ENCODE measurements at regions not wholly inside any gene's neighbourhood (a gene's known extent, or its start where the extent isn't known, plus 50 kb on each side); places are given as distances from the start of the nearest gene placed in this dataset.

- Histone ChIP-seq H3K27ac (no peak overlapping the region), H3K4me3 (no peak overlapping the region), H3K27me3 (no peaks in the 10 kb centered on the region), H3K36me3 (no peaks in the 10 kb centered on the region), H3K4me1 (no peaks in the 10 kb centered on the region), H3K9me3 (no peaks in the 10 kb centered on the region)
- whole genome bisulfite sequencing, 2 donors (ENCODE audit: low coverage in 1 of 2) = 81 to 91% methylated on average over 2 of the region's 2 CpGs
- TF ChIP-seq POLR2AphosphoS5 (IDR thresholded peaks at IDR 0.05) = no peak
- no peak for TF ChIP-seq CTCF (IDR thresholded peaks at IDR 0.05)
- no peak for TF ChIP-seq POLR2A (IDR thresholded peaks at IDR 0.05)
- no peak for TF ChIP-seq EP300 (IDR thresholded peaks at IDR 0.05; ENCODE audit: low read depth)
- no peak for DNase-seq
- in situ Hi-C loops (cut with MboI; ENCODE audit: low pct_ligation_motif_present in 1 of 4, low pct_unique_long_range_greater_than_20kb in 1 of 4, low sequenced_read_pairs in 3 of 4) (no loop called here), intact Hi-C loops (cut with DNase I; ENCODE audit: low total_unique reads) (no loop called here)
Measured at GRCh38 chr18:59959606-59960005, 59.8 kb downstream of the PMAIP1 start.

GRCh38 chr18:59959073-59959472 is 59.3 kb downstream of the PMAIP1 start:
- intact Hi-C loops (cut with DNase I; ENCODE audit: low total_unique reads) (no loop called here), in situ Hi-C loops (cut with MboI; ENCODE audit: low pct_ligation_motif_present in 1 of 4, low pct_unique_long_range_greater_than_20kb in 1 of 4, low sequenced_read_pairs in 3 of 4) (no loop called here)
- Histone ChIP-seq H3K9me3 (no peaks in the 10 kb centered on the region), H3K27me3 (no peaks in the 10 kb centered on the region), H3K4me3 (no peak overlapping the region), H3K27ac (no peak overlapping the region), H3K4me1 (no peaks in the 10 kb centered on the region), H3K36me3 (no peaks in the 10 kb centered on the region)
- TF ChIP-seq EP300 (IDR thresholded peaks at IDR 0.05; ENCODE audit: low read depth) = no peak
- TF ChIP-seq CTCF (IDR thresholded peaks at IDR 0.05) = no peak
- TF ChIP-seq POLR2AphosphoS5 (IDR thresholded peaks at IDR 0.05) = no peak
- TF ChIP-seq POLR2A (IDR thresholded peaks at IDR 0.05) = no peak
- WGBS, 2 donors (ENCODE audit: low coverage in 1 of 2) = 88% methylated on average over 3 of the region's 3 CpGs
- DNase-seq = no peak

DNA sequence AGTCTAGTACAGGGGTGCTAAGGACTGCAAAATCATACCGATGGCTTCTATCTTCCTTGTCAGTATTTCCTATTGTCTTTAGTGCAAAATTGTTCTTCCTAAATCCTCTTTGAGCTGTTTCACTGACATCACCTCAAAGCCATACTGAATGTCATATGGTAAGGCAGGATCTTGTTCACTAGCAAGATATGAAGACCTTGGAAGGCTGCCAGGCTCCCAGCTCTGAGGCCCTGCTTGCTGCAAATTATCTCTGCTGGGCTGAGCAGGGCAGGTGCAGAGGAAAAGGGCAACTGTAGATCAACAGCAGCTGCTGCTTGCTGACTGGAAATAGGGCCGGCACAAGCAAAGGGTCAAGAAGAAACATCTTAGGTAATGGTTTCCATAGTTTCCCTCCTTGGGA is 58.2 kb downstream of the PMAIP1 start:
- no peak overlapping the region for H3K27ac ChIP-seq
- TF ChIP-seq POLR2A (IDR thresholded peaks at IDR 0.05) (no peak), EP300 (IDR thresholded peaks at IDR 0.05; ENCODE audit: low read depth) (no peak), POLR2AphosphoS5 (IDR thresholded peaks at IDR 0.05) (no peak), CTCF (IDR thresholded peaks at IDR 0.05) (no peak)
- no peaks in the 10 kb centered on the region for H3K36me3 ChIP-seq
- H3K9me3 ChIP-seq = no peaks in the 10 kb centered on the region
- H3K4me3 ChIP-seq = no peak overlapping the region
- 23 to 24% methylated on average over 2 of the region's 2 CpGs for WGBS, 2 donors (ENCODE audit: low coverage in 1 of 2)
- in situ Hi-C loops (cut with MboI; ENCODE audit: low pct_ligation_motif_present in 1 of 4, low pct_unique_long_range_greater_than_20kb in 1 of 4, low sequenced_read_pairs in 3 of 4) (no loop called here), intact Hi-C loops (cut with DNase I; ENCODE audit: low total_unique reads) (no loop called here)
- peak; percentile 47 for DNase-seq
- H3K27me3 ChIP-seq = no peaks in the 10 kb centered on the region
- no peaks in the 10 kb centered on the region for H3K4me1 ChIP-seq

GRCh38 chr18:59954755-59955156 is 55.0 kb downstream of the PMAIP1 start:
- no peaks in the 10 kb centered on the region for H3K36me3 ChIP-seq
- WGBS, 2 donors (ENCODE audit: low coverage in 1 of 2) = 70 to 72% methylated on average over 2 of the region's 2 CpGs
- H3K27me3 ChIP-seq = no peaks in the 10 kb centered on the region
- no peaks in the 10 kb centered on the region for H3K4me1 ChIP-seq
- intact Hi-C loops (cut with DNase I; ENCODE audit: low total_unique reads) (no loop called here), in situ Hi-C loops (cut with MboI; ENCODE audit: low pct_ligation_motif_present in 1 of 4, low pct_unique_long_range_greater_than_20kb in 1 of 4, low sequenced_read_pairs in 3 of 4) (no loop called here)
- DNase-seq = no peak
- TF ChIP-seq POLR2AphosphoS5 (IDR thresholded peaks at IDR 0.05) (no peak), POLR2A (IDR thresholded peaks at IDR 0.05) (no peak), CTCF (IDR thresholded peaks at IDR 0.05) (no peak), EP300 (IDR thresholded peaks at IDR 0.05; ENCODE audit: low read depth) (no peak)
- H3K27ac ChIP-seq = no peak overlapping the region
- H3K4me3 ChIP-seq = no peak overlapping the region
- H3K9me3 ChIP-seq = no peaks in the 10 kb centered on the region
